A549 (cell line): ENCODE measurements at regions not wholly inside any gene's neighbourhood (a gene's known extent, or its start where the extent isn't known, plus 50 kb on each side); places are given as distances from the start of the nearest gene placed in this dataset.
A peak's percentile ranks its signal among the peaks of the same experiment; 100 is the strongest.

ENCODE experiments used
- ATAC-seq, 2 experiments: fragments of 200-7000 bp in 1 of 2; fragments of >200 bp in 1 of 2; cut with Nextera tagmentation in 1 of 2; cut with Tn5 transposase in 1 of 2; 3 replicates each; pipeline versions ENCODE4 v1.8.0 to v1.9.1; 2018 to 2020; ENCODE audit warnings: mild to moderate bottlenecking in 1 of 2, moderate library complexity in 1 of 2
- CTCF ChIA-PET: fragments of 300-600 bp; sonication (Branson Sonifier 250); formaldehyde crosslinking; extraction: SDS; loops from one replicate; lab custom pipeline; 2021; ENCODE audit warnings: antibody characterized with exemption, inconsistent platforms; lab: Yijun Ruan, JAX
- POLR2A ChIA-PET: fragments of 350-600 bp; formaldehyde crosslinking; extraction: SDS; loops from one replicate; lab custom pipeline; 2021; ENCODE audit warnings: antibody characterized with exemption, inconsistent platforms; lab: Yijun Ruan, JAX
- DNase-seq, 2 experiments: peaks; one replicate each; pipeline versions ENCODE4 v3.0.0 to v3.0.0-alpha.2; 2011 to 2016; ENCODE audit warnings: low read depth in 1 of 2, low spot score in 1 of 2
- FAIRE-seq: peaks from 2 replicates; lab custom pipeline; 2011; peaks lifted over from hg19 to GRCh38; lab: Jason Lieb, UNC
- H3K27ac ChIP-seq, 2 experiments: fragments of >200 bp; sonication (Bioruptor Twin); formaldehyde crosslinking; 3 replicates each; pipeline ENCODE4 v1.5.1; 2016 to 2017
- H3K4me1 ChIP-seq: fragments of >200 bp; sonication (Bioruptor Twin); formaldehyde crosslinking; 3 replicates; pipeline ENCODE4 v1.6.1; 2016
- H3K4me2 ChIP-seq: fragments of >200 bp; sonication (Bioruptor Twin); formaldehyde crosslinking; 3 replicates; pipeline ENCODE4 v1.6.1; 2016
- H3K4me3 ChIP-seq: fragments of >200 bp; sonication (Bioruptor Twin); formaldehyde crosslinking; 3 replicates; pipeline ENCODE4 v1.5.1; 2016
- H3K9me3 ChIP-seq: fragments of >200 bp; sonication (Bioruptor Twin); formaldehyde crosslinking; 3 replicates; pipeline ENCODE4 v1.6.1; 2016
- ATOH8 ChIP-seq: fragments of 250-450 bp; sonication (Bioruptor Pico); IDR thresholded peaks from 2 replicates; pipeline ENCODE4 v1.5.0; 2020; ENCODE audit warnings: low read depth, mild to moderate bottlenecking, moderate library complexity
- BCL3 ChIP-seq: fragments of >200 bp; sonication (Bioruptor Twin); formaldehyde crosslinking; IDR thresholded peaks from 3 replicates; pipeline ENCODE4 v1.6.1; 2016
- BHLHE40 ChIP-seq: IDR thresholded peaks from 2 replicates; pipeline ENCODE4 v1.6.1; 2012; ENCODE audit warnings: low read depth, low read length, inconsistent platforms
- CBX2 ChIP-seq: fragments of 200-600 bp; sonication (generic); IDR thresholded peaks from 2 replicates; pipeline ENCODE4 v1.6.1; 2016; ENCODE audit warnings: low read depth, mild to moderate bottlenecking, borderline replicate concordance
- CHD4 ChIP-seq: fragments of 200-600 bp; sonication (generic); IDR thresholded peaks from 2 replicates; pipeline ENCODE4 v1.6.1; 2016; ENCODE audit warnings: antibody characterized with exemption, mild to moderate bottlenecking, borderline replicate concordance
- EHF ChIP-seq: fragments of 250-450 bp; sonication (Bioruptor Pico); IDR thresholded peaks from 2 replicates; pipeline ENCODE4 v1.5.0; 2020; ENCODE audit warnings: mild to moderate bottlenecking
- EP300 ChIP-seq, 2 experiments: fragments of >200 bp; sonication (Bioruptor Twin); formaldehyde crosslinking; IDR thresholded peaks; 2 replicates in 1 of 2; 3 replicates in 1 of 2; pipeline ENCODE4 v1.6.1; 2016 to 2017
- FOSL2 ChIP-seq, 2 experiments: fragments of 450-650 bp in 1 of 2; fragments of >200 bp in 1 of 2; sonication (Bioruptor Twin) in 1 of 2; formaldehyde crosslinking; IDR thresholded peaks; 2 replicates each; pipeline versions ENCODE4 v1.5.0 to v1.6.1; 2016 to 2020; ENCODE audit warnings: mild to moderate bottlenecking in 1 of 2, moderate library complexity in 1 of 2
- HDAC2 ChIP-seq: fragments of 200-600 bp; sonication (generic); IDR thresholded peaks from 2 replicates; pipeline ENCODE4 v1.6.1; 2016
- HEYL ChIP-seq: fragments of 250-450 bp; sonication (Bioruptor Pico); IDR thresholded peaks from 2 replicates; pipeline ENCODE4 v1.8.0; 2021; ENCODE audit warnings: mild to moderate bottlenecking, moderate library complexity
- HMGXB4 ChIP-seq: fragments of 250-450 bp; sonication (Bioruptor Pico); IDR thresholded peaks from 2 replicates; pipeline ENCODE4 v1.5.0; 2021; ENCODE audit warnings: mild to moderate bottlenecking, moderate library complexity, borderline replicate concordance
- HOXB13 ChIP-seq: fragments of 250-450 bp; sonication (Bioruptor Pico); IDR thresholded peaks from 2 replicates; pipeline ENCODE4 v1.5.0; 2020; ENCODE audit warnings: low read depth, mild to moderate bottlenecking, moderate library complexity
- JUNB ChIP-seq: fragments of >200 bp; sonication (Bioruptor Twin); formaldehyde crosslinking; IDR thresholded peaks from 2 replicates; pipeline ENCODE4 v1.6.1; 2016
- KDM1A ChIP-seq: fragments of 200-600 bp; sonication (generic); IDR thresholded peaks from 2 replicates; pipeline ENCODE4 v1.6.1; 2016; ENCODE audit warnings: low read depth, mild to moderate bottlenecking
- MAFK ChIP-seq: fragments of 450-650 bp; IDR thresholded peaks from 2 replicates; pipeline ENCODE4 v1.6.1; 2014; ENCODE audit not compliant: partially characterized antibody
- MAZ ChIP-seq: fragments of 150-350 bp; IDR thresholded peaks from 2 replicates; pipeline ENCODE4 v1.6.1; 2014; ENCODE audit warnings: antibody characterized with exemption, low read depth, low read length, borderline replicate concordance
- MYC ChIP-seq: IDR thresholded peaks from 2 replicates; pipeline ENCODE4 v1.6.1; 2012; ENCODE audit warnings: mild to moderate bottlenecking, inconsistent platforms, low read length, improper control_type of control experiment, borderline replicate concordance
- PBX3 ChIP-seq: IDR thresholded peaks from 2 replicates; pipeline ENCODE4 v1.6.1; 2012
- POLR2AphosphoS2 ChIP-seq: conservative IDR thresholded peaks from 2 replicates; pipeline ENCODE4 v1.6.1; 2012; ENCODE audit warnings: low read length, improper control_type of control experiment, inconsistent platforms
- RCOR1 ChIP-seq: fragments of 150-350 bp; IDR thresholded peaks from 2 replicates; pipeline ENCODE4 v1.6.1; 2014; ENCODE audit warnings: antibody characterized with exemption, low read length, low read depth
- RFX5 ChIP-seq: fragments of 450-650 bp; IDR thresholded peaks from 2 replicates; pipeline ENCODE4 v1.7.1; 2014; ENCODE audit warnings: antibody characterized with exemption, mild to moderate bottlenecking, moderate library complexity
- RNF2 ChIP-seq: fragments of 200-600 bp; sonication (generic); IDR thresholded peaks from 2 replicates; pipeline ENCODE4 v1.6.1; 2016; ENCODE audit warnings: low read depth, mild to moderate bottlenecking, antibody characterized with exemption, moderate library complexity, borderline replicate concordance
- SREBF2 ChIP-seq: fragments of 450-650 bp; IDR thresholded peaks from 2 replicates; pipeline ENCODE4 v1.6.1; 2014; ENCODE audit warnings: mild to moderate bottlenecking, moderate library complexity
- TFCP2L1 ChIP-seq: fragments of 250-450 bp; sonication (Bioruptor Pico); IDR thresholded peaks from 2 replicates; pipeline ENCODE4 v1.5.0; 2021; ENCODE audit warnings: mild to moderate bottlenecking
- ZC3H11A ChIP-seq: fragments of 450-650 bp; IDR thresholded peaks from 2 replicates; pipeline ENCODE4 v1.6.1; 2014; ENCODE audit warnings: antibody characterized with exemption, mild to moderate bottlenecking
- ZNF302 ChIP-seq: fragments of 250-450 bp; sonication (Bioruptor Pico); IDR thresholded peaks from 2 replicates; pipeline ENCODE4 v1.9.0; 2021; ENCODE audit warnings: inconsistent platforms, mild to moderate bottlenecking, moderate library complexity
- WGBS: methylation state at CpG from one replicate; pipeline ENCODE4 v1.1.6; 2017; ENCODE audit errors: missing lambda C conversion rate; 5-methylcytosine and 5-hydroxymethylcytosine counted together

GRCh38 chr4:14167876-14168510 is 540.5 kb upstream of the BOD1L1 start:
- peak overlapping the region; percentile 45 to 51; a peak in 3 of 6 replicates for H3K27ac ChIP-seq
- no peak overlapping the region; the same call in 1 of the 3 replicates for H3K4me2 ChIP-seq
- TF ChIP-seq CBX2: no peak
- no peak for TF ChIP-seq RFX5
- peak; percentile 31 for TF ChIP-seq MAFK
- no peak for TF ChIP-seq TFCP2L1 (CRISPR knock-in tag)
- TF ChIP-seq EHF: no peak

GRCh38 chr4:14168919-14169318 is 541.4 kb upstream of the BOD1L1 start:
- H3K4me2 ChIP-seq: peak overlapping the region; percentile 66
- FAIRE-seq (no peak), DNase-seq (peak; percentile 7 to 56), ATAC-seq (peak in 1 of 2 experiments; percentile 53; a peak in 2 of 6 replicates)
- peak overlapping the region; percentile 45 to 46; a peak in 3 of 6 replicates for H3K27ac ChIP-seq
- POLR2A ChIA-PET: interaction anchor here (0.6 to 1.0 kb wide), 2 partner anchors 180 to 850 kb away, joined by 3 read pairs; no protein-coding TSS in a partner anchor
- no peak overlapping the region for H3K4me3 ChIP-seq
- WGBS: 6% methylated on average over 5 of the region's 5 CpGs
- peaks cover 21% of the 10 kb centered on the region for H3K4me1 ChIP-seq
- CTCF ChIA-PET: interaction anchor here (0.6 to 1.1 kb wide), 2 partner anchors 512 to 551 kb away, joined by 3 to 4 read pairs; no protein-coding TSS in a partner anchor
- no peak for TF ChIP-seq MAZ
- TF ChIP-seq RFX5: no peak
- TF ChIP-seq POLR2AphosphoS2: no peak
- TF ChIP-seq CHD4: no peak
- no peak for TF ChIP-seq ATOH8 (CRISPR knock-in tag)
- no peak for TF ChIP-seq BHLHE40
- no peak for TF ChIP-seq HOXB13 (CRISPR knock-in tag)
- TF ChIP-seq JUNB: peak; percentile 61; the same call in 1 of the 2 replicates
- TF ChIP-seq RNF2: no peak
- no peak for TF ChIP-seq HMGXB4 (CRISPR knock-in tag)
- no peak for TF ChIP-seq HDAC2
- no peak for TF ChIP-seq FOSL2 (IDR thresholded peaks at IDR 0.05)
- TF ChIP-seq FOSL2 (CRISPR knock-in tag; IDR thresholded peaks at IDR 0.05): peak; percentile 65
- peak; percentile 20 to 40; a peak in 1 of 5 replicates for TF ChIP-seq EP300 (IDR thresholded peaks at IDR 0.05)
- TF ChIP-seq SREBF2: no peak
- no peak for TF ChIP-seq BCL3
- TF ChIP-seq ZC3H11A: no peak
- TF ChIP-seq RCOR1: no peak
- no peak for TF ChIP-seq ZNF302 (CRISPR knock-in tag)
- no peak for TF ChIP-seq MYC
- TF ChIP-seq PBX3: no peak
- no peak for TF ChIP-seq HEYL
- TF ChIP-seq KDM1A: no peak
- no peak for TF ChIP-seq CBX2
- H3K9me3 ChIP-seq: no peaks in the 10 kb centered on the region

More at GRCh38 chr4:14167876-14168510, 540.5 kb upstream of the BOD1L1 start:
- no peak for DNase-seq
- 80% methylated on average over 8 of the region's 8 CpGs for WGBS
- no peak overlapping the region for H3K4me3 ChIP-seq
- ATAC-seq: no peak
- FAIRE-seq: no peak
- CTCF ChIA-PET: interaction anchor here (0.6 to 0.7 kb wide), 2 partner anchors 119 to 996 kb away, joined by 3 to 4 read pairs; no protein-coding TSS in a partner anchor
- H3K4me1 ChIP-seq: peaks cover 21% of the 10 kb centered on the region
- POLR2A ChIA-PET: no interaction called here
- no peaks in the 10 kb centered on the region for H3K9me3 ChIP-seq
